ENCODE measurements at regions not wholly inside any gene's neighbourhood (a gene's known extent, or its start where the extent isn't known, plus 50 kb on each side); places are given as distances from the start of the nearest gene placed in this dataset.

- no peak for TF ChIP-seq CTCF (conservative IDR thresholded peaks at IDR 0.05; ENCODE audit: control insufficient read depth, insufficient read depth, low read depth, low read length)
- H3K4me3 ChIP-seq (ENCODE audit: control insufficient read depth, low read depth, low read length) = no peak overlapping the region
- peak; percentile 77 for DNase-seq (ENCODE audit: low read depth)
These were observed 65.5 kb upstream of the FOXN2 start for GRCh38 chr2:48249025-48249424.

GRCh38 chr2:48249631-48250473, 64.6 kb upstream of the FOXN2 start:
- DNase-seq (ENCODE audit: low read depth) = peak; percentile 57
- no peak overlapping the region for H3K4me3 ChIP-seq (ENCODE audit: control insufficient read depth, low read depth, low read length)
- no peak for TF ChIP-seq CTCF (conservative IDR thresholded peaks at IDR 0.05; ENCODE audit: control insufficient read depth, insufficient read depth, low read depth, low read length)

- DNase-seq (ENCODE audit: low read depth) = no peak
- TF ChIP-seq CTCF (conservative IDR thresholded peaks at IDR 0.05; ENCODE audit: control insufficient read depth, insufficient read depth, low read depth, low read length) = no peak
- no peak overlapping the region for H3K4me3 ChIP-seq (ENCODE audit: control insufficient read depth, low read depth, low read length)
These were observed 64.0 kb upstream of the FOXN2 start for GRCh38 chr2:48250474-48250844.

- no peak overlapping the region for H3K4me3 ChIP-seq (ENCODE audit: control insufficient read depth, low read depth, low read length)
- peak; percentile 58 for DNase-seq (ENCODE audit: low read depth)
- no peak for TF ChIP-seq CTCF (conservative IDR thresholded peaks at IDR 0.05; ENCODE audit: control insufficient read depth, insufficient read depth, low read depth, low read length)
These were observed 63.5 kb upstream of the FOXN2 start for GRCh38 chr2:48250943-48251342.

- no peak for TF ChIP-seq CTCF (conservative IDR thresholded peaks at IDR 0.05; ENCODE audit: control insufficient read depth, insufficient read depth, low read depth, low read length)
- no peak for DNase-seq (ENCODE audit: low read depth)
- no peak overlapping the region for H3K4me3 ChIP-seq (ENCODE audit: control insufficient read depth, low read depth, low read length)
These were observed 62.9 kb upstream of the FOXN2 start for GRCh38 chr2:48251437-48252148.

- no peak overlapping the region for H3K4me3 ChIP-seq (ENCODE audit: control insufficient read depth, low read depth, low read length)
- DNase-seq (ENCODE audit: low read depth) = no peak
- TF ChIP-seq CTCF (conservative IDR thresholded peaks at IDR 0.05; ENCODE audit: control insufficient read depth, insufficient read depth, low read depth, low read length) = no peak
These were observed 61.2 kb upstream of the FOXN2 start for GRCh38 chr2:48253301-48253700.

All from fibroblast of mammary gland (primary cell).